Heart right ventricle (tissue), 16 donors: ENCODE measurements at regions not wholly inside any gene's neighbourhood (a gene's known extent, or its start where the extent isn't known, plus 50 kb on each side); places are given as distances from the start of the nearest gene placed in this dataset.

Source experiments
- ATAC-seq, 8 donors: fragments of 200-7000 bp; cut with Tn5 transposase; one replicate each; pipeline ENCODE4 v1.9.1; 2020; ENCODE audit warnings: mild to moderate bottlenecking in 8 of 8, moderate library complexity in 8 of 8, moderate number of reproducible peaks in 1 of 8
- DNase-seq, 2 donors: peaks; one replicate each; pipeline ENCODE4 v3.0.0-alpha.2; 2020
- H3K27ac ChIP-seq, 10 donors: fragments of 200-600 bp; sonication (generic) in 2 of 10; one replicate each; pipeline versions ENCODE4 v1.5.0 to v1.8.0; 2020 to 2022; ENCODE audit warnings: mild to moderate bottlenecking in 3 of 10
- H3K27me3 ChIP-seq, 7 donors: fragments of 200-600 bp; one replicate each; pipeline ENCODE4 v1.8.0; 2021 to 2022; ENCODE audit warnings: mild to moderate bottlenecking in 2 of 7
- H3K36me3 ChIP-seq, 9 donors: fragments of 200-600 bp; sonication (generic) in 1 of 9; one replicate each; pipeline versions ENCODE4 v1.5.0 to v1.8.0; 2020 to 2022; ENCODE audit warnings: mild to moderate bottlenecking in 2 of 9
- H3K4me1 ChIP-seq, 9 donors: fragments of 200-600 bp; sonication (generic) in 1 of 9; one replicate each; pipeline versions ENCODE4 v1.5.0 to v1.8.0; 2020 to 2022; ENCODE audit warnings: mild to moderate bottlenecking in 4 of 9
- H3K4me3 ChIP-seq, 10 donors: fragments of 200-600 bp; sonication (generic) in 2 of 10; one replicate each; pipeline versions ENCODE4 v1.5.0 to v1.8.0; 2020 to 2022; ENCODE audit warnings: mild to moderate bottlenecking in 7 of 10, moderate library complexity in 2 of 10
- H3K9me3 ChIP-seq, 11 donors: fragments of 200-600 bp in 10 of 11; sonication (generic) in 2 of 11; one replicate each; pipeline versions ENCODE4 v1.5.0 to v1.8.0; 2013 to 2022; ENCODE audit warnings: mild to moderate bottlenecking in 2 of 11, control low read depth in 1 of 11, moderate library complexity in 1 of 11
- CTCF ChIP-seq, 9 donors: fragments of 200-600 bp; sonication (generic) in 2 of 9; IDR thresholded peaks; one replicate each; pipeline versions ENCODE4 v1.5.0 to v1.8.0; 2021 to 2022; ENCODE audit warnings: antibody characterized with exemption in 9 of 9, mild to moderate bottlenecking in 5 of 9, moderate library complexity in 1 of 9
- WGBS, 2 donors: extraction: QIAGEN DNeasy Blood & Tissue Kit; methylation state at CpG; one replicate each; pipeline ENCODE4 v1.1.7; 2013; ENCODE audit warnings: inconsistent platforms in 1 of 2; 5-methylcytosine and 5-hydroxymethylcytosine counted together
- intact Hi-C, 10 donors: fragments of 100-400 bp; cut with DNase I; formaldehyde crosslinking; loops; one replicate each; pipeline versions ENCODE4 v1.11.1 to v1.14.2; 2022
- donor health status: Arrhythmogenic right ventricular cardiomyopathy.
- donor health status: ischemic (EF 13 %, LVEDD 7.1; RV severe dilation, severe dysfunction).
- donor health status: healthy with polysubstance abuse.
- donor health status: DM: no; HTN: yes; CAD: no.
- donor health status: DM: no; HTN: no; CAD: no.
- donor health status: ischemic (EF 25% LVEDD 6.9; RV normal size, moderate dysfunction).
- donor health status: ischemic (EF 25% LVEDD 5.7; RV mildly dilated, moderate dysfunction).
- donor health status: healthy.
- donor health status: DM: yes; HTN: yes; CAD: no.
- donor health status: Ischemic cardiomyopathy.
- donor health status: ischemic (EF 35%, LVEDD 5.7; RV mildly dilated, moderate dysfunction).
- donor health status: nonischemic (EF 11% LVEDD 7.7; RV severe dilation, severe dysfunction).
- donor health status: DM: yes; HTN: yes; CAD: no.
- donor health status: PGD.
- donor health status: ischemic (EF 29% LVEDD 5.4; RV normal size, mild dysfunction).
- donor health status: nonischemic (EF 23%, LVEDD 6.1; RV moderate dilation, normal function).

GRCh38 chr11:97280347-97280746 lies 890.5 kb downstream of the JRKL start:
- no peak overlapping the region for H3K27ac ChIP-seq
- peaks cover 0 to 25% (median 0%) of the 10 kb centered on the region in 11 donors for H3K9me3 ChIP-seq
- H3K36me3 ChIP-seq: no peaks in the 10 kb centered on the region
- intact Hi-C loops: no loop called here
- no peak for DNase-seq
- H3K27me3 ChIP-seq: no peaks in the 10 kb centered on the region
- no peak overlapping the region for H3K4me3 ChIP-seq
- no peak for TF ChIP-seq CTCF (IDR thresholded peaks at IDR 0.05)
- H3K4me1 ChIP-seq: no peaks in the 10 kb centered on the region
- WGBS, 2 donors: 85 to 94% methylated on average over 2 of the region's 2 CpGs
- no peak for ATAC-seq

- intact Hi-C loops: no loop called here
These were observed 900.0 kb downstream of the JRKL start for GRCh38 chr11:97289823-97290222.

GRCh38 chr11:97290464-97291041 lies 900.7 kb downstream of the JRKL start:
- Histone ChIP-seq H3K27me3 (no peaks in the 10 kb centered on the region), H3K36me3 (no peaks in the 10 kb centered on the region), H3K4me3 (no peak overlapping the region), H3K4me1 (no peaks in the 10 kb centered on the region), H3K9me3 (peaks cover 0 to 20% (median 0%) of the 10 kb centered on the region in 11 donors), H3K27ac (no peak overlapping the region)
- no peak for DNase-seq
- ATAC-seq: peak in 3 of 8 donors; percentile 48 to 68 (median 65)
- 27 to 30% methylated on average over 3 of the region's 3 CpGs for WGBS, 2 donors
- no peak for TF ChIP-seq CTCF (IDR thresholded peaks at IDR 0.05)
- intact Hi-C loops: no loop called here

More at GRCh38 chr11:97289823-97290222, 900.0 kb downstream of the JRKL start:
- H3K9me3 ChIP-seq: peaks cover 0 to 20% (median 0%) of the 10 kb centered on the region in 11 donors
- no peak for ATAC-seq
- 87 to 88% methylated on average over 2 of the region's 2 CpGs for WGBS, 2 donors
- no peaks in the 10 kb centered on the region for H3K4me1 ChIP-seq
- no peak overlapping the region for H3K4me3 ChIP-seq
- no peaks in the 10 kb centered on the region for H3K36me3 ChIP-seq
- no peaks in the 10 kb centered on the region for H3K27me3 ChIP-seq
- H3K27ac ChIP-seq: no peak overlapping the region
- TF ChIP-seq CTCF (IDR thresholded peaks at IDR 0.05): no peak
- DNase-seq: no peak

- H3K36me3 ChIP-seq: no peaks in the 10 kb centered on the region
- H3K9me3 ChIP-seq: peaks cover 0 to 5% (median 0%) of the 10 kb centered on the region in 11 donors
- no peak for TF ChIP-seq CTCF (IDR thresholded peaks at IDR 0.05)
- ATAC-seq: no peak
- H3K4me1 ChIP-seq: no peaks in the 10 kb centered on the region
- intact Hi-C loops: no loop called here
- DNase-seq: no peak
- no peak overlapping the region for H3K4me3 ChIP-seq
- no peak overlapping the region for H3K27ac ChIP-seq
- H3K27me3 ChIP-seq: no peaks in the 10 kb centered on the region
- WGBS, 2 donors: 87 to 94% methylated on average over 5 of the region's 5 CpGs
These were observed 906.5 kb downstream of the JRKL start for GRCh38 chr11:97296301-97296700.
